ENCODE measurements at regions not wholly inside any gene's neighbourhood (a gene's known extent, or its start where the extent isn't known, plus 50 kb on each side); places are given as distances from the start of the nearest gene placed in this dataset.
"Not testable (repeated sequence)": the region's sequence is repeated elsewhere in the genome, so short reads cannot be mapped to it uniquely, and the experiment has no call there.

GRCh38 chr13:108074429-108074828 lies 140.9 kb downstream of the LIG4 start:
- DNase-seq: not testable (repeated sequence)

- no peak for DNase-seq
Observed at GRCh38 chr13:108070925-108071324, 144.4 kb downstream of the LIG4 start.

GRCh38 chr13:108070491-108070890 lies 144.8 kb downstream of the LIG4 start:
- no peak for DNase-seq

- no peak for DNase-seq
Observed at GRCh38 chr13:108069521-108070210, 145.7 kb downstream of the LIG4 start.

GRCh38 chr13:108064372-108064771 lies 151.0 kb downstream of the LIG4 start:
- not testable (repeated sequence) for DNase-seq

- no peak for DNase-seq
Observed at GRCh38 chr13:108060111-108060510, 155.2 kb downstream of the LIG4 start.

- no peak for DNase-seq
Observed at GRCh38 chr13:108056278-108056677, 159.1 kb downstream of the LIG4 start.

GRCh38 chr13:108049211-108049610 lies 166.1 kb downstream of the LIG4 start:
- no peak for DNase-seq

- no peak for DNase-seq
Observed at GRCh38 chr13:108044954-108045353, 170.4 kb downstream of the LIG4 start.

- not testable (repeated sequence) for DNase-seq
Observed at GRCh38 chr13:108042866-108043265, 172.5 kb downstream of the LIG4 start.

GRCh38 chr13:108037348-108037747 lies 178.0 kb downstream of the LIG4 start:
- DNase-seq: no peak

GRCh38 chr13:108036411-108036932 lies 178.9 kb downstream of the LIG4 start:
- DNase-seq: no peak

- DNase-seq: no peak
Observed at GRCh38 chr13:108034909-108035410, 180.4 kb downstream of the LIG4 start.

GRCh38 chr13:108033800-108034707 lies 181.3 kb downstream of the LIG4 start:
- no peak for DNase-seq

GRCh38 chr13:108031865-108032264 lies 183.5 kb downstream of the LIG4 start:
- no peak for DNase-seq

- no peak for DNase-seq
Observed at GRCh38 chr13:108030769-108031168, 184.6 kb downstream of the LIG4 start.

- DNase-seq: no peak
Observed at GRCh38 chr13:108026680-108027410, 188.5 kb downstream of the LIG4 start.

- no peak for DNase-seq
Observed at GRCh38 chr13:108020027-108020426, 195.3 kb downstream of the LIG4 start.

- no peak for DNase-seq
Observed at GRCh38 chr13:108018371-108018870, 196.9 kb downstream of the LIG4 start.

GRCh38 chr13:108006619-108007018 lies 208.7 kb downstream of the LIG4 start:
- DNase-seq: no peak

- DNase-seq: no peak
Observed at GRCh38 chr13:108005231-108005630, 210.1 kb downstream of the LIG4 start.

GRCh38 chr13:108003626-108004025 lies 211.7 kb downstream of the LIG4 start:
- no peak for DNase-seq

GRCh38 chr13:108000998-108001397 lies 214.3 kb downstream of the LIG4 start:
- DNase-seq: no peak
